HEK293 (cell line): ENCODE measurements at regions not wholly inside any gene's neighbourhood (a gene's known extent, or its start where the extent isn't known, plus 50 kb on each side); places are given as distances from the start of the nearest gene placed in this dataset.

Experiments used
- CTCF ChIP-seq: fragments of 450-650 bp; formaldehyde crosslinking; IDR thresholded peaks from 2 replicates; pipeline ENCODE4 v1.5.1; 2016; ENCODE audit warnings: missing biosample characterization, missing genetic modification characterization
- HOXA7 ChIP-seq: sonication (generic); formaldehyde crosslinking; IDR thresholded peaks from 2 replicates; pipeline ENCODE4 v1.8.1; 2022; ENCODE audit warnings: missing genetic modification reagents, borderline replicate concordance
- PRDM10 ChIP-seq: fragments of 450-650 bp; formaldehyde crosslinking; IDR thresholded peaks from 2 replicates; pipeline ENCODE4 v1.5.1; 2016; ENCODE audit warnings: missing biosample characterization, missing genetic modification characterization
- ZNF521 ChIP-seq: fragments of 450-650 bp; formaldehyde crosslinking; IDR thresholded peaks from 2 replicates; pipeline ENCODE4 v1.5.1; 2017; ENCODE audit warnings: missing biosample characterization, mild to moderate bottlenecking, missing genetic modification characterization
- ZNF76 ChIP-seq: fragments of 450-650 bp; formaldehyde crosslinking; IDR thresholded peaks from 2 replicates; pipeline ENCODE4; 2016; ENCODE audit warnings: low read depth, missing biosample characterization, missing genetic modification characterization, borderline replicate concordance
- ZNF830 ChIP-seq: fragments of 450-650 bp; IDR thresholded peaks from 2 replicates; pipeline ENCODE4 v1.5.0; 2018; ENCODE audit warnings: missing biosample characterization, missing genetic modification characterization, low read depth, mild to moderate bottlenecking, moderate library complexity
- ZSCAN18 ChIP-seq: fragments of 450-650 bp; formaldehyde crosslinking; IDR thresholded peaks from 2 replicates; pipeline ENCODE4 v1.5.1; 2016; ENCODE audit warnings: missing biosample characterization, missing genetic modification characterization
- ZSCAN30 ChIP-seq: fragments of 450-650 bp; IDR thresholded peaks from 2 replicates; pipeline ENCODE4 v1.5.1; 2018; ENCODE audit warnings: missing biosample characterization, mild to moderate bottlenecking, missing genetic modification characterization, moderate library complexity

GRCh38 chr5:145283141-145283810, 551.9 kb downstream of the PRELID2 start:
- TF ChIP-seq ZNF830 (no peak), ZNF521 (tag by site-specific recombination) (no peak), ZSCAN18 (tag by site-specific recombination) (no peak), HOXA7 (CRISPR knock-in tag) (no peak), ZNF76 (tag by site-specific recombination) (no peak), CTCF (tag by site-specific recombination) (no peak), PRDM10 (no peak), ZSCAN30 (no peak)
